ENCODE measurements at regions not wholly inside any gene's neighbourhood (a gene's known extent, or its start where the extent isn't known, plus 50 kb on each side); places are given as distances from the start of the nearest gene placed in this dataset.
"Not testable (repeated sequence)": the region's sequence is repeated elsewhere in the genome, so short reads cannot be mapped to it uniquely, and the experiment has no call there.

DNA sequence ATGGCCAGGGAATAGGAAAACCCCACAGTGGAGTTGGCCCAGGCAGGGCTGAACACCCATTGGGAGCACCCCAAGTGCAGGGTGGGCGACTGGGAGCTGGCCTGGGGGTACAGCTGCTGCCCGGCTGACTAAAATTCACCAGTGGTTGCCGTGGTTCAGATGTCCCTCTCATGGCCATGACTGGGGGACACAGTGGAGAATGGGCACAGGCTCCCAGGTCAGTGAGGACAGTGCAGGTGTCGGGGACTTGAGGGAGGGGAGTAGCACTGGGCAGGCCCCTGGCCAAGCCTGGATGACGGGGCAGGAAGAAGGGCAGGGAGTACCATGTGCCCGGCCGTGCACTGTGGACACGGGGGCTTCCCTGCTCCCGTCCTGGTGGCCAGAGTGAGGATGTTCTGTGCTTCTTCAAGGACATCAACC is 66.7 kb upstream of the TUBA3E start:
- not testable (repeated sequence) for H3K27me3 ChIP-seq; H3K9me3 ChIP-seq; H3K4me1 ChIP-seq; H3K27ac ChIP-seq; H3K4me3 ChIP-seq; DNase-seq (ENCODE audit: low spot score); H3K36me3 ChIP-seq

DNA sequence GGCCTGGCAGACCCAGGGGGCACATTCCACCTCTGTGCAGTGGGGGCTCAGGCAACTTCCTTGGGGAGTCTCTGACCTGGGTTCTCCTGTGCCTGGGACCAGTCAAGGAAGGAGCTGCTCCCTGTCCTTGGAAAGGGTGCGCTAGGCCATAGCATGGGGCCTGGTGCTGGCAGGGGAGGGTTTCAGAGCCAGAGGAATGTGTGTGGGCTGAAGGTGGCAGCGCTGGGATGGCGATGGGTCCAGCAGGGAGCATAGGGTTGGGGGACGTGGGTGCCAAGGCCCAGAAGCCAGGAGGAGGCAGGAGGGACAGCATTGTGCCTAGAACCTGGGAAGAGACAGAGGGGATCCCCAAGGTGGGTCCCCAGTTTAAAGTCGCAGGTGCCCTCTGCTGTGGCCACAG is 66.3 kb upstream of the TUBA3E start:
- DNase-seq (ENCODE audit: low spot score), result no peak
- TF ChIP-seq, protein P1, sequence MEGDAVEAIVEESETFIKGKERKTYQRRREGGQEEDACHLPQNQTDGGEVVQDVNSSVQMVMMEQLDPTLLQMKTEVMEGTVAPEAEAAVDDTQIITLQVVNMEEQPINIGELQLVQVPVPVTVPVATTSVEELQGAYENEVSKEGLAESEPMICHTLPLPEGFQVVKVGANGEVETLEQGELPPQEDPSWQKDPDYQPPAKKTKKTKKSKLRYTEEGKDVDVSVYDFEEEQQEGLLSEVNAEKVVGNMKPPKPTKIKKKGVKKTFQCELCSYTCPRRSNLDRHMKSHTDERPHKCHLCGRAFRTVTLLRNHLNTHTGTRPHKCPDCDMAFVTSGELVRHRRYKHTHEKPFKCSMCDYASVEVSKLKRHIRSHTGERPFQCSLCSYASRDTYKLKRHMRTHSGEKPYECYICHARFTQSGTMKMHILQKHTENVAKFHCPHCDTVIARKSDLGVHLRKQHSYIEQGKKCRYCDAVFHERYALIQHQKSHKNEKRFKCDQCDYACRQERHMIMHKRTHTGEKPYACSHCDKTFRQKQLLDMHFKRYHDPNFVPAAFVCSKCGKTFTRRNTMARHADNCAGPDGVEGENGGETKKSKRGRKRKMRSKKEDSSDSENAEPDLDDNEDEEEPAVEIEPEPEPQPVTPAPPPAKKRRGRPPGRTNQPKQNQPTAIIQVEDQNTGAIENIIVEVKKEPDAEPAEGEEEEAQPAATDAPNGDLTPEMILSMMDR (IDR thresholded peaks at IDR 0.05), result no peak
- Histone ChIP-seq H3K4me1 (no peaks in the 10 kb centered on the region), H3K9me3 (no peaks in the 10 kb centered on the region), H3K4me3 (no peak overlapping the region), H3K27ac (no peak overlapping the region), H3K36me3 (no peaks in the 10 kb centered on the region), H3K27me3 (no peaks in the 10 kb centered on the region)

DNA sequence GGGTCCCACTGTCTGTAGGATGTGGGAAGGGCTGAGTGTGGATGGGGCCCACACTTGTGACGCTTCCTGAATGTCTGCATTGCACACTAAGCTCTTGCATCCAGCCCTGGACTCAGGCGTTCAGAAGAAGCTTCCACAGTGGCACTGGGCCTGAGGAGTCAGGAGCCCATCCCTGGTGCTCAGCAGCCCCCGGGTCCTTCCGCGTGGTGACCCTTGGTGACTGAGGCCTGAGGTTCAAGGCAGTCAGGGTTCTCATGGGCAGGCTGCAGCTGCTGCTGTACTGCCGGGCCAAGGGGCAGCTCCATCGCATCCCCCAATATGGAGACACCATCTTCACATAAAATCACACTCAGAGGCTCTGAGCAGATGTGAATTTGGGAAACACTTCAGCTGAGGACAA is 65.8 kb upstream of the TUBA3E start:
- H3K27me3 ChIP-seq, result no peaks in the 10 kb centered on the region
- TF ChIP-seq, protein P1 (IDR thresholded peaks at IDR 0.05), result no peak
- H3K36me3 ChIP-seq, result no peaks in the 10 kb centered on the region
- no peaks in the 10 kb centered on the region for H3K4me1 ChIP-seq
- no peak for DNase-seq (ENCODE audit: low spot score)
- no peak overlapping the region for H3K27ac ChIP-seq
- H3K9me3 ChIP-seq, result no peaks in the 10 kb centered on the region
- no peak overlapping the region for H3K4me3 ChIP-seq

DNA sequence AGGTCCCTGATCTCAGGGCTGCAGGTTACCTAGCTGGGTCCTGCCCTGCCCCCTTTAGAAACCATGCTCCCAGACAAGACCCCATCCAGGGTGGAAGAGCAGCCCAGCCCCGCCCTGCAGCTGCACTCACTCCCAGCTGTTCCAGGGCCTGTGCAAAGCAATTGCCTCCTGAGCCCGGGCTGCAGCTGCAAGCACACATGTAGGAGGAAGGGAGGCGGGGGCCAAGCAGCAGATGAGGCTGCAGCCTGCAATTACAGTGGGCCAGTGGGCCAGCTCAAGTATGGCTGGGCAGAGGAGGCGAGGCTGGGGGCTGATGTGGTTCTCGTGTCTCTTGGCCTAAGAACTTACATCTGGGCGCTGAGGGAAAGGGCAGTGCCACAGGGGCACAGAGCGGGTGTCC is 65.4 kb upstream of the TUBA3E start:
- Histone ChIP-seq H3K27ac (no peak overlapping the region), H3K36me3 (no peaks in the 10 kb centered on the region), H3K9me3 (no peaks in the 10 kb centered on the region), H3K4me3 (no peak overlapping the region), H3K27me3 (no peaks in the 10 kb centered on the region), H3K4me1 (no peaks in the 10 kb centered on the region)
- TF ChIP-seq, protein P1 (IDR thresholded peaks at IDR 0.05), result no peak
- DNase-seq (ENCODE audit: low spot score), result no peak

DNA sequence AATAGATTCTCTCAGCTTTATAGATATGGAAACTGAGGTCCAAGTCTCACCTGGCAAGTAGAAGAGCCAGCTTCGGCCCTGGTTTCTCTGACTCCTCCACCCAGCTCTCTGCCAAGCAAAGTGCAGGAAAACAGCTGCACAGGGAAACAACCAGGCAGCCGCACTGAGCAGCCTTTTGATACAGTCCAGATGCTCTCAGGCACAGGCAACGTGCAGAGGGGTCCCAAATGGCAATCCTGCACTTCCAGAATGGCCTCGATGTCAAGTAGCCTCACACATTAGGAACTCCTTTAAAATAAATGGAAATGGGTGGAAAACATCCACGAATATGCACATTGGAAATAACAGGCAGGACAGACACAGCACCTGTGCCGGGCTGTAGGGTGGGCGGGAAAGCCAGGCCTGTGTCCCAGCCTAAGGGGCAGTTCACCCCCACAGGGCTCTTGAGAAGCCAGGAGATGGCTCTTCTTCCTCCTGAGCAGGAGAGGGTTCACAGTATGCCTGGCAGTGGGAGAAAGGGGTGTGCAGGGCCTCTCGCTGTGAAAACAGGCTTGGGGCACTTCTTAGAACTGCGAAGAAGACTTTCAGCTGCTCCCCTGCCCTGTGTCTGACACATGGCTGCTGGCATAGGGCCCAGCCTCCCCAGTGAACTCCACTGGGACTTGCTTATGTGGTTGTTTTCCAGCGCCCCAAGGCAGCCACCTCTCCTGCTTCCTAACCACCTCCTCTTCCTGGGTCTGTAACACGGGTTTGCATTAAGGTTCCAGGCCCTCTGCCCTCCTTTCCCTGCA is 63.9 kb upstream of the TUBA3E start:
- TF ChIP-seq, protein P1 (IDR thresholded peaks at IDR 0.05), result no peak
- Histone ChIP-seq H3K4me3 (no peak overlapping the region), H3K36me3 (no peaks in the 10 kb centered on the region), H3K4me1 (no peaks in the 10 kb centered on the region), H3K9me3 (no peaks in the 10 kb centered on the region), H3K27ac (no peak overlapping the region), H3K27me3 (no peaks in the 10 kb centered on the region)
- no peak for DNase-seq (ENCODE audit: low spot score)

DNA sequence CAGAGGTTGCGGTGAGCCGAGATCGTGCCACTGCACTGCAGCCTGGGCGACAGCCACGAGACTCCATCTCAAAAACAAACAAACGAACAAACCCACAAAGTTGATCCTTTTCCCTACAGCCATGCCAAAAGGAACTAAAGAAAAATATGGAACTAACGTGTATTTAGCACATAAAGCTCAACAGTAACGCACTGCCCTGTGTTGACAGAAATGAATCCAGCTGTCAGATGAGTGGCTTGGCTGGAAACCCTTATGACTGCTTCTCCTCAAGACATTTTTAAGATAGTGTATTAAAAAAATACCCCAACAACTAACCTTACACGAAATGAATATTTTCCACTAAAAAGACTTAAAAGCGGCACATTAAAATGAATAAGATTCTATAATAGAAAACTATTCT is 62.9 kb upstream of the TUBA3E start:
- TF ChIP-seq, protein P1 (IDR thresholded peaks at IDR 0.05), result no peak
- Histone ChIP-seq H3K4me3 (no peak overlapping the region), H3K36me3 (no peaks in the 10 kb centered on the region)

More for the DNA sequence above, 62.9 kb upstream of the TUBA3E start:
- H3K27me3 ChIP-seq, result no peaks in the 10 kb centered on the region
- no peak overlapping the region for H3K27ac ChIP-seq
- DNase-seq (ENCODE audit: low spot score), result no peak
- H3K4me1 ChIP-seq, result no peaks in the 10 kb centered on the region
- no peaks in the 10 kb centered on the region for H3K9me3 ChIP-seq

Measured in right atrium auricular region (tissue), 2 donors.